H1 (cell line): ENCODE measurements at regions not wholly inside any gene's neighbourhood (a gene's known extent, or its start where the extent isn't known, plus 50 kb on each side); places are given as distances from the start of the nearest gene placed in this dataset.

Experiments used
- CTCF ChIA-PET: fragments of 300-600 bp; sonication (Branson Sonifier 250); formaldehyde crosslinking; loops from one replicate; lab custom pipeline; 2021; ENCODE audit not compliant: partially characterized antibody; lab: Charles Lee
- POLR2A ChIA-PET: fragments of 300-600 bp; sonication (Branson Sonifier 250); formaldehyde crosslinking; loops from one replicate; lab custom pipeline; 2021; ENCODE audit warnings: inconsistent platforms; ENCODE audit not compliant: partially characterized antibody; lab: Charles Lee
- DNase-seq, 2 experiments: peaks; one replicate each; pipeline versions ENCODE4 v3.0.0 to v3.0.0-alpha.2; 2010 to 2022; ENCODE audit warnings: low spot score in 2 of 2, low read depth in 1 of 2, mixed read lengths in 1 of 2
- FAIRE-seq: peaks from 2 replicates; lab custom pipeline; 2011; peaks lifted over from hg19 to GRCh38; lab: Jason Lieb, UNC
- H2AFZ ChIP-seq: 2 replicates; pipeline ENCODE4 v1.8.1; 2012; ENCODE audit warnings: low read length, inconsistent platforms
- H2AK5ac ChIP-seq: 2 replicates; pipeline ENCODE4 v1.6.1; 2013; ENCODE audit warnings: low read depth, low read length
- H2BK120ac ChIP-seq: replicated peaks from 2 replicates; pipeline ENCODE3; 2013; ENCODE audit warnings: low read depth, low read length, inconsistent platforms
- H2BK12ac ChIP-seq: 2 replicates; pipeline ENCODE4 v1.6.1; 2013; ENCODE audit warnings: low read depth, low read length
- H2BK15ac ChIP-seq: 2 replicates; pipeline ENCODE4 v1.6.1; 2013; ENCODE audit warnings: low read length
- H2BK20ac ChIP-seq: 2 replicates; pipeline ENCODE4 v1.6.1; 2013; ENCODE audit warnings: low read length
- H2BK5ac ChIP-seq: 2 replicates; pipeline ENCODE4 v1.6.1; 2013; ENCODE audit warnings: low read depth, low read length
- H3K14ac ChIP-seq: 2 replicates; pipeline ENCODE4 v1.6.1; 2013; ENCODE audit warnings: inconsistent platforms; ENCODE audit not compliant: insufficient read length
- H3K18ac ChIP-seq: 2 replicates; pipeline ENCODE4 v1.6.1; 2013; ENCODE audit warnings: low read length; ENCODE audit errors: extremely low read depth
- H3K23ac ChIP-seq: 2 replicates; pipeline ENCODE4 v1.6.1; 2013; ENCODE audit warnings: inconsistent platforms; ENCODE audit not compliant: insufficient read length
- H3K23me2 ChIP-seq: 2 replicates; pipeline ENCODE4 v1.6.1; 2013; ENCODE audit warnings: low read depth, low read length
- H3K27ac ChIP-seq: 2 replicates; pipeline ENCODE4 v1.6.1; 2011; ENCODE audit warnings: low read depth, low read length, inconsistent platforms
- H3K27me3 ChIP-seq, 4 experiments: replicated peaks in 1 of 4; 1 replicate in 1 of 4; 2 replicates in 3 of 4; pipeline versions ENCODE4 v1.6.1 to v1.8.1; 2011 to 2013; ENCODE audit warnings: low read length in 3 of 4, mild to moderate bottlenecking in 3 of 4, inconsistent platforms in 2 of 4, mixed read lengths in 2 of 4, moderate library complexity in 1 of 4; ENCODE audit not compliant: control insufficient read depth in 3 of 4, insufficient read depth in 3 of 4; ENCODE audit errors: extremely low read depth in 1 of 4
- H3K36me3 ChIP-seq, 4 experiments: 2 replicates each; pipeline versions ENCODE4 v1.6.1 to v1.8.1; 2011 to 2013; ENCODE audit warnings: mild to moderate bottlenecking in 4 of 4, low read length in 3 of 4, moderate library complexity in 2 of 4, control low read depth in 1 of 4, inconsistent platforms in 1 of 4; ENCODE audit not compliant: insufficient read depth in 4 of 4, control insufficient read depth in 2 of 4
- H3K4ac ChIP-seq: replicated peaks from 2 replicates; pipeline ENCODE3; 2013; ENCODE audit warnings: low read length, low read depth, mixed read lengths, inconsistent platforms; ENCODE audit not compliant: insufficient read length
- H3K4me1 ChIP-seq, 4 experiments: replicated peaks in 1 of 4; 1 replicate in 1 of 4; 2 replicates in 3 of 4; pipeline versions ENCODE4 v1.6.1 to v1.8.1; 2011 to 2013; ENCODE audit warnings: low read length in 3 of 4, inconsistent platforms in 2 of 4, mixed read lengths in 1 of 4; ENCODE audit not compliant: insufficient read depth in 4 of 4, control insufficient read depth in 3 of 4
- H3K4me2 ChIP-seq, 2 experiments: 2 replicates each; pipeline versions ENCODE4 v1.6.1 to v1.8.1; 2011 to 2013; ENCODE audit warnings: low read depth in 2 of 2, low read length in 2 of 2, control low read depth in 1 of 2, inconsistent platforms in 1 of 2, mild to moderate bottlenecking in 1 of 2; ENCODE audit not compliant: insufficient read depth in 1 of 2
- H3K4me3 ChIP-seq, 4 experiments: fragments of 200-600, 300-600 bp in 1 of 4; sonication (generic), shearing (Covaris generic), sonication (Bioruptor Twin) in 1 of 4; 2 replicates each; pipeline versions ENCODE4 v1.5.1 to v1.8.1; 2011 to 2016; ENCODE audit warnings: low read length in 4 of 4, low read depth in 3 of 4, control low read depth in 2 of 4, inconsistent platforms in 2 of 4, mild to moderate bottlenecking in 2 of 4, mixed read lengths in 1 of 4, moderate library complexity in 1 of 4; ENCODE audit not compliant: insufficient read depth in 2 of 4; ENCODE audit errors: extremely low read depth in 1 of 4
- H3K56ac ChIP-seq: replicated peaks from 2 replicates; pipeline ENCODE3; 2013; ENCODE audit warnings: low read depth, mild to moderate bottlenecking, mixed read lengths, low read length, inconsistent platforms; ENCODE audit not compliant: insufficient read length
- H3K79me1 ChIP-seq: 2 replicates; pipeline ENCODE4 v1.6.1; 2013; ENCODE audit warnings: low read depth, low read length, control low read depth
- H3K79me2 ChIP-seq, 2 experiments: 2 replicates each; pipeline versions ENCODE4 v1.6.1 to v1.8.1; 2012 to 2013; ENCODE audit warnings: low read length in 2 of 2, mild to moderate bottlenecking in 2 of 2, inconsistent platforms in 1 of 2; ENCODE audit not compliant: insufficient read depth in 2 of 2, control insufficient read depth in 1 of 2
- H3K9ac ChIP-seq, 4 experiments: replicated peaks in 1 of 4; 1 replicate in 1 of 4; 2 replicates in 3 of 4; pipeline versions ENCODE4 v1.6.1 to v1.8.1; 2011 to 2013; ENCODE audit warnings: low read depth in 3 of 4, low read length in 3 of 4, control low read depth in 2 of 4, mild to moderate bottlenecking in 2 of 4, moderate library complexity in 2 of 4, inconsistent platforms in 1 of 4; ENCODE audit errors: extremely low read depth in 1 of 4
- H3K9me3 ChIP-seq, 2 experiments: 2 replicates each; pipeline versions ENCODE4 v1.6.1 to v1.8.1; 2012 to 2013; ENCODE audit warnings: mild to moderate bottlenecking in 2 of 2, moderate library complexity in 2 of 2, control low read depth in 1 of 2, inconsistent platforms in 1 of 2, low read depth in 1 of 2, low read length in 1 of 2, mixed read lengths in 1 of 2; ENCODE audit not compliant: insufficient read depth in 2 of 2
- H4K20me1 ChIP-seq, 2 experiments: replicated peaks in 1 of 2; 2 replicates each; pipeline versions ENCODE3 to v1.8.1; 2011 to 2013; ENCODE audit warnings: inconsistent platforms in 2 of 2, low read length in 2 of 2, mild to moderate bottlenecking in 1 of 2; ENCODE audit not compliant: insufficient read depth in 2 of 2, control insufficient read depth in 1 of 2
- H4K5ac ChIP-seq: 2 replicates; pipeline ENCODE4 v1.6.1; 2013; ENCODE audit warnings: low read length, low read depth, mixed read lengths, inconsistent platforms; ENCODE audit not compliant: insufficient read length
- H4K8ac ChIP-seq: 2 replicates; pipeline ENCODE4 v1.8.0; 2013; ENCODE audit warnings: mild to moderate bottlenecking, moderate library complexity, low read length, inconsistent platforms; ENCODE audit not compliant: insufficient read depth; ENCODE audit errors: extremely low read depth
- H4K91ac ChIP-seq: replicated peaks from 2 replicates; pipeline ENCODE3; 2013; ENCODE audit warnings: low read length, mixed read lengths, inconsistent platforms; ENCODE audit not compliant: insufficient read length
- CEBPB ChIP-seq: IDR thresholded peaks from 2 replicates; pipeline ENCODE4 v1.6.1; 2012; ENCODE audit warnings: low read depth, low read length
- MAFK ChIP-seq: IDR thresholded peaks from 2 replicates; pipeline ENCODE4 v1.6.1; 2012; ENCODE audit warnings: low read depth, mild to moderate bottlenecking, improper control_type of control experiment, low read length
- WGBS, 2 experiments: shearing (Covaris generic) in 1 of 2; methylation state at CpG; one replicate each; pipeline versions ENCODE4 v1.1.6 to v1.1.7; 2013 to 2015; ENCODE audit warnings: low lambda C conversion rate in 2 of 2, mixed read lengths in 2 of 2, inconsistent platforms in 1 of 2, low coverage in 1 of 2, missing lambda C conversion rate in 1 of 2; ENCODE audit not compliant: insufficient replicate concordance in 2 of 2, insufficient coverage in 1 of 2, insufficient read length in 1 of 2; ENCODE audit errors: extremely low coverage in 1 of 2, missing lambda C conversion rate in 1 of 2; 5-methylcytosine and 5-hydroxymethylcytosine counted together

DNA sequence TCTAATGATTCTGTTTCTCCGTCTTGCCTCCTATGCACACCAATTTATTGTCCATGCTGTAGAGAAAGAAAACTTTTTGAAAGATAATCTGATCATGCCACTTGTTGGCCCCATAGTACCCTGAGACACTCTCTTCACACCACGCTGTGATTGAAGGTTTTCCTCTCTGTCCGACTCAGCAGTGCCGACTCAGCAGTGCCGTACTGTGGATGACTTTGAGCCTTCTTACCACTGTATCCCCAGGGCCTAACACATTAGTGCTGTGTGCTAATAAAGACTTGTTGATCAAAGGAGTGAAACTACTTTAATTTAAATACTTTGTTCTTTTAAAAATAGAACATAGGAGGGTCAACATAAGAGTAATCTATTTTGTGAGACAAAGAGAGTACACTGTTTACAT is 429.6 kb downstream of the KLF12 start:
- Histone ChIP-seq H3K79me2 (no peaks in the 10 kb centered on the region), H2AFZ (no peak overlapping the region), H2BK15ac (no peak overlapping the region), H3K23me2 (no peaks in the 10 kb centered on the region), H4K8ac (no peak overlapping the region), H4K5ac (no peak overlapping the region), H3K18ac (no peak overlapping the region), H3K4me1 (peaks cover 0 to 10% (median 5%) of the 10 kb centered on the region in 4 experiments; a peak in 5 of 7 replicates), H3K4ac (no peak overlapping the region), H4K91ac (no peak overlapping the region), H4K20me1 (no peaks in the 10 kb centered on the region), H3K14ac (no peak overlapping the region), H3K56ac (no peak overlapping the region), H2AK5ac (no peak overlapping the region; the same call in 1 of the 2 replicates), H3K36me3 (no peaks in the 10 kb centered on the region), H3K4me3 (no peak overlapping the region), H3K9ac (no peak overlapping the region), H2BK5ac (no peak overlapping the region), H3K27ac (no peak overlapping the region), H3K23ac (no peak overlapping the region), H3K27me3 (no peaks in the 10 kb centered on the region), H2BK12ac (no peak overlapping the region), H3K9me3 (no peaks in the 10 kb centered on the region), H3K4me2 (no peak overlapping the region), H3K79me1 (no peaks in the 10 kb centered on the region), H2BK20ac (no peak overlapping the region), H2BK120ac (no peak overlapping the region)
- ChIA-PET POLR2A (no interaction called here), CTCF (no interaction called here)
- peak; percentile 65; the same call in 1 of the 2 replicates for TF ChIP-seq MAFK
- no peak for TF ChIP-seq CEBPB
- DNase-seq (no peak), FAIRE-seq (no peak)
- WGBS, 2 experiments = 91% methylated on average over 5 of the region's 5 CpGs; no CpG with 5 or more reads in 1 of the 2 experiments
